ENCODE measurements at regions not wholly inside any gene's neighbourhood (a gene's known extent, or its start where the extent isn't known, plus 50 kb on each side); places are given as distances from the start of the nearest gene placed in this dataset.

DNA sequence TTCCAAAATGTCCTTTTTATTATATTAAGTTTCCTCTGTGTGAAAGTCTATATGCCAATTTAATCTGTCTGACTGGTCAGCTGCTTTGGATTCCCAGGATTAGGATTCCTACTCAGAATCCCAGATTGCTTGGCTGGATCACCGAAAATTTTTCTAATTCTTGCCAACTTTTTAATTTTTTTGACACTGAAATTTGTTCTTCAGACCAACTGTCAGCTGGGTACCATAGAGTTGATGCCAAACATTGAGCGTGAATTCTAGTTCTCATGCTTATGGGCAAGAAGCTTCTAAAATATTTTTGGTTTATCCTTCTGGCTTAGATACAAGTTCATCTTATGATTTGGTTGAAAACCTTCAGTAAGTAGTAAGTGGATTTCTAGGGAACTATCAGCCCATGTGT is 1611.4 kb upstream of the FLRT2 start:
- TF ChIP-seq POLR2AphosphoS5 (IDR thresholded peaks at IDR 0.05; ENCODE audit: borderline replicate concordance, low read depth, low read length) (no peak), EZH2 (IDR thresholded peaks at IDR 0.05) (no peak), FOXP2 (optimal IDR thresholded peaks at IDR 0.05; ENCODE audit: control extremely low read depth, extremely low read length, insufficient read depth) (no peak)
